ENCODE measurements at regions not wholly inside any gene's neighbourhood (a gene's known extent, or its start where the extent isn't known, plus 50 kb on each side); places are given as distances from the start of the nearest gene placed in this dataset.

GRCh38 chr4:11514779-11515419 lies 86.2 kb upstream of the HS3ST1 start:
- H3K4me3 ChIP-seq (ENCODE audit: low read length), result no peak overlapping the region
- H3K36me3 ChIP-seq (ENCODE audit: control insufficient read depth, insufficient read depth, low read length), result no peaks in the 10 kb centered on the region
- WGBS (ENCODE audit: insufficient coverage, low lambda C conversion rate), result no CpG with 5 or more reads among the region's 11 CpGs
- no peak overlapping the region for H3K27ac ChIP-seq (ENCODE audit: low read length)
- no peak for DNase-seq
- no peaks in the 10 kb centered on the region for H3K4me1 ChIP-seq (ENCODE audit: control insufficient read depth, insufficient read depth, low read length)
- no peaks in the 10 kb centered on the region for H3K9me3 ChIP-seq (ENCODE audit: control insufficient read depth, low read depth, low read length)
- H3K27me3 ChIP-seq (ENCODE audit: control insufficient read depth, insufficient read depth, low read length), result no peaks in the 10 kb centered on the region

GRCh38 chr4:11514003-11514402 lies 85.3 kb upstream of the HS3ST1 start:
- H3K4me1 ChIP-seq (ENCODE audit: control insufficient read depth, insufficient read depth, low read length), result no peaks in the 10 kb centered on the region
- no peaks in the 10 kb centered on the region for H3K27me3 ChIP-seq (ENCODE audit: control insufficient read depth, insufficient read depth, low read length)
- no CpG with 5 or more reads among the region's 3 CpGs for WGBS (ENCODE audit: insufficient coverage, low lambda C conversion rate)
- no peak overlapping the region for H3K27ac ChIP-seq (ENCODE audit: low read length)
- no peak for DNase-seq
- H3K9me3 ChIP-seq (ENCODE audit: control insufficient read depth, low read depth, low read length), result no peaks in the 10 kb centered on the region
- no peak overlapping the region for H3K4me3 ChIP-seq (ENCODE audit: low read length)
- H3K36me3 ChIP-seq (ENCODE audit: control insufficient read depth, insufficient read depth, low read length), result no peaks in the 10 kb centered on the region

GRCh38 chr4:11512871-11513270 lies 84.2 kb upstream of the HS3ST1 start:
- DNase-seq, result no peak
- Histone ChIP-seq H3K27ac (ENCODE audit: low read length) (no peak overlapping the region), H3K4me1 (ENCODE audit: control insufficient read depth, insufficient read depth, low read length) (no peaks in the 10 kb centered on the region), H3K4me3 (ENCODE audit: low read length) (no peak overlapping the region), H3K27me3 (ENCODE audit: control insufficient read depth, insufficient read depth, low read length) (no peaks in the 10 kb centered on the region), H3K36me3 (ENCODE audit: control insufficient read depth, insufficient read depth, low read length) (no peaks in the 10 kb centered on the region), H3K9me3 (ENCODE audit: control insufficient read depth, low read depth, low read length) (no peaks in the 10 kb centered on the region)
- WGBS (ENCODE audit: insufficient coverage, low lambda C conversion rate), result no CpG with 5 or more reads among the region's 1 CpG

GRCh38 chr4:11511321-11511720 lies 82.6 kb upstream of the HS3ST1 start:
- peaks cover under 1% of the 10 kb centered on the region for H3K4me1 ChIP-seq (ENCODE audit: control insufficient read depth, insufficient read depth, low read length)
- H3K4me3 ChIP-seq (ENCODE audit: low read length), result no peak overlapping the region
- no CpG with 5 or more reads among the region's 3 CpGs for WGBS (ENCODE audit: insufficient coverage, low lambda C conversion rate)
- H3K9me3 ChIP-seq (ENCODE audit: control insufficient read depth, low read depth, low read length), result no peaks in the 10 kb centered on the region
- no peak overlapping the region for H3K27ac ChIP-seq (ENCODE audit: low read length)
- H3K27me3 ChIP-seq (ENCODE audit: control insufficient read depth, insufficient read depth, low read length), result no peaks in the 10 kb centered on the region
- no peak for DNase-seq
- no peaks in the 10 kb centered on the region for H3K36me3 ChIP-seq (ENCODE audit: control insufficient read depth, insufficient read depth, low read length)

GRCh38 chr4:11507920-11508319 lies 79.2 kb upstream of the HS3ST1 start:
- H3K4me1 ChIP-seq (ENCODE audit: control insufficient read depth, insufficient read depth, low read length), result peaks cover 24% of the 10 kb centered on the region
- WGBS (ENCODE audit: insufficient coverage, low lambda C conversion rate), result 67% methylated on average over 1 of the region's 3 CpGs
- H3K4me3 ChIP-seq (ENCODE audit: low read length), result no peak overlapping the region
- H3K27ac ChIP-seq (ENCODE audit: low read length), result no peak overlapping the region
- no peaks in the 10 kb centered on the region for H3K27me3 ChIP-seq (ENCODE audit: control insufficient read depth, insufficient read depth, low read length)
- H3K9me3 ChIP-seq (ENCODE audit: control insufficient read depth, low read depth, low read length), result no peaks in the 10 kb centered on the region
- DNase-seq, result no peak
- no peaks in the 10 kb centered on the region for H3K36me3 ChIP-seq (ENCODE audit: control insufficient read depth, insufficient read depth, low read length)

GRCh38 chr4:11506194-11506593 lies 77.5 kb upstream of the HS3ST1 start:
- no CpG with 5 or more reads among the region's 4 CpGs for WGBS (ENCODE audit: insufficient coverage, low lambda C conversion rate)

GRCh38 chr4:11505221-11505971 lies 76.7 kb upstream of the HS3ST1 start:
- Histone ChIP-seq H3K36me3 (ENCODE audit: control insufficient read depth, insufficient read depth, low read length) (no peaks in the 10 kb centered on the region), H3K27ac (ENCODE audit: low read length) (peak overlapping the region; percentile 84), H3K4me3 (ENCODE audit: low read length) (no peak overlapping the region), H3K9me3 (ENCODE audit: control insufficient read depth, low read depth, low read length) (no peaks in the 10 kb centered on the region), H3K27me3 (ENCODE audit: control insufficient read depth, insufficient read depth, low read length) (no peaks in the 10 kb centered on the region), H3K4me1 (ENCODE audit: control insufficient read depth, insufficient read depth, low read length) (peaks cover 24% of the 10 kb centered on the region)
- peak; percentile 90 to 96 for DNase-seq
- WGBS (ENCODE audit: insufficient coverage, low lambda C conversion rate), result no CpG with 5 or more reads among the region's 5 CpGs

More at GRCh38 chr4:11506194-11506593, 77.5 kb upstream of the HS3ST1 start:
- peak in 1 of 2 donors; percentile 12 for DNase-seq
- Histone ChIP-seq H3K4me3 (ENCODE audit: low read length) (no peak overlapping the region), H3K9me3 (ENCODE audit: control insufficient read depth, low read depth, low read length) (no peaks in the 10 kb centered on the region), H3K27ac (ENCODE audit: low read length) (peak overlapping the region; percentile 84), H3K4me1 (ENCODE audit: control insufficient read depth, insufficient read depth, low read length) (peaks cover 24% of the 10 kb centered on the region), H3K36me3 (ENCODE audit: control insufficient read depth, insufficient read depth, low read length) (no peaks in the 10 kb centered on the region), H3K27me3 (ENCODE audit: control insufficient read depth, insufficient read depth, low read length) (no peaks in the 10 kb centered on the region)

GRCh38 chr4:11503166-11503565 lies 74.5 kb upstream of the HS3ST1 start:
- H3K4me3 ChIP-seq (ENCODE audit: low read length), result no peak overlapping the region
- WGBS (ENCODE audit: insufficient coverage, low lambda C conversion rate), result 67% methylated on average over 1 of the region's 3 CpGs
- no peaks in the 10 kb centered on the region for H3K27me3 ChIP-seq (ENCODE audit: control insufficient read depth, insufficient read depth, low read length)
- peaks cover 24% of the 10 kb centered on the region for H3K4me1 ChIP-seq (ENCODE audit: control insufficient read depth, insufficient read depth, low read length)
- H3K9me3 ChIP-seq (ENCODE audit: control insufficient read depth, low read depth, low read length), result no peaks in the 10 kb centered on the region
- peak in 1 of 2 donors; percentile 33 for DNase-seq
- no peak overlapping the region for H3K27ac ChIP-seq (ENCODE audit: low read length)
- H3K36me3 ChIP-seq (ENCODE audit: control insufficient read depth, insufficient read depth, low read length), result no peaks in the 10 kb centered on the region

- no peak for DNase-seq
- Histone ChIP-seq H3K4me1 (ENCODE audit: control insufficient read depth, insufficient read depth, low read length) (no peaks in the 10 kb centered on the region), H3K36me3 (ENCODE audit: control insufficient read depth, insufficient read depth, low read length) (no peaks in the 10 kb centered on the region), H3K4me3 (ENCODE audit: low read length) (no peak overlapping the region), H3K27me3 (ENCODE audit: control insufficient read depth, insufficient read depth, low read length) (no peaks in the 10 kb centered on the region), H3K27ac (ENCODE audit: low read length) (no peak overlapping the region), H3K9me3 (ENCODE audit: control insufficient read depth, low read depth, low read length) (no peaks in the 10 kb centered on the region)
- WGBS (ENCODE audit: insufficient coverage, low lambda C conversion rate), result 100% methylated on average over 1 of the region's 3 CpGs
Measured at GRCh38 chr4:11497972-11498371, 69.3 kb upstream of the HS3ST1 start.

GRCh38 chr4:11497212-11497806 lies 68.6 kb upstream of the HS3ST1 start:
- Histone ChIP-seq H3K9me3 (ENCODE audit: control insufficient read depth, low read depth, low read length) (no peaks in the 10 kb centered on the region), H3K4me1 (ENCODE audit: control insufficient read depth, insufficient read depth, low read length) (no peaks in the 10 kb centered on the region), H3K4me3 (ENCODE audit: low read length) (no peak overlapping the region), H3K27me3 (ENCODE audit: control insufficient read depth, insufficient read depth, low read length) (no peaks in the 10 kb centered on the region), H3K27ac (ENCODE audit: low read length) (no peak overlapping the region), H3K36me3 (ENCODE audit: control insufficient read depth, insufficient read depth, low read length) (no peaks in the 10 kb centered on the region)
- no CpG with 5 or more reads among the region's 1 CpG for WGBS (ENCODE audit: insufficient coverage, low lambda C conversion rate)
- DNase-seq, result no peak
